OCI-LY7 (cell line): ENCODE measurements at regions not wholly inside any gene's neighbourhood (a gene's known extent, or its start where the extent isn't known, plus 50 kb on each side); places are given as distances from the start of the nearest gene placed in this dataset.

Experiments
- BruUV-seq: library from RNA; stranded (reverse); fragments of 400-500 nt; replicated peaks from 2 replicates; lab custom pipeline; 2021; lab: Mats Ljungman, UMichigan
- CTCF ChIA-PET: fragments of 300-600 bp; sonication (Branson Sonifier 250); formaldehyde crosslinking; loops from one replicate; lab custom pipeline; 2022; ENCODE audit warnings: antibody characterized with exemption; ENCODE audit not compliant: unreplicated experiment; lab: Charles Lee
- POLR2A ChIA-PET: fragments of 300-600 bp; sonication (Branson Sonifier 250); formaldehyde crosslinking; loops from one replicate; lab custom pipeline; 2022; ENCODE audit warnings: antibody characterized with exemption; lab: Charles Lee
- DNase-seq: peaks from one replicate; pipeline ENCODE4 v3.0.0-alpha.2; 2015; ENCODE audit warnings: low spot score
- H2AFZ ChIP-seq: fragments of 200-600 bp; sonication (generic), shearing (Covaris generic); 2 replicates; pipeline ENCODE4 v1.6.1; 2014; ENCODE audit warnings: mild to moderate bottlenecking, antibody characterized with exemption, low read length, moderate library complexity
- H3K27ac ChIP-seq: fragments of 200-600 bp; sonication (generic); 2 replicates; pipeline ENCODE4 v1.5.1; 2014; ENCODE audit warnings: mixed run types, low read depth, mild to moderate bottlenecking, moderate library complexity, low read length, inconsistent platforms; ENCODE audit not compliant: poor library complexity, severe bottlenecking
- H3K36me3 ChIP-seq: fragments of 200-600 bp; sonication (generic); 2 replicates; pipeline ENCODE4 v1.6.1; 2014; ENCODE audit warnings: mild to moderate bottlenecking, antibody characterized with exemption, low read length, moderate library complexity, mixed read lengths; ENCODE audit not compliant: insufficient read depth
- H3K4me1 ChIP-seq: fragments of 200-600 bp; sonication (generic); 2 replicates; pipeline ENCODE4 v1.5.1; 2014; ENCODE audit warnings: mild to moderate bottlenecking, low read length; ENCODE audit not compliant: insufficient read depth, poor library complexity, severe bottlenecking
- H3K4me2 ChIP-seq: fragments of 200-600 bp; sonication (generic); 2 replicates; pipeline ENCODE4 v1.6.1; 2014; ENCODE audit warnings: mild to moderate bottlenecking, low read length
- H3K4me3 ChIP-seq: fragments of 200-600 bp; sonication (generic); 2 replicates; pipeline ENCODE4 v1.5.1; 2014; ENCODE audit warnings: mild to moderate bottlenecking, low read depth, low read length; ENCODE audit not compliant: poor library complexity, severe bottlenecking
- H3K79me2 ChIP-seq: fragments of 200-600 bp; sonication (generic); 2 replicates; pipeline ENCODE4 v1.6.1; 2016; ENCODE audit warnings: low read depth, mild to moderate bottlenecking, low read length, moderate library complexity, mixed read lengths; ENCODE audit not compliant: insufficient read depth
- H3K9me2 ChIP-seq: fragments of 200-600 bp; sonication (generic); 2 replicates; pipeline ENCODE4 v1.6.1; 2016; ENCODE audit warnings: mild to moderate bottlenecking, low read length, mixed read lengths; ENCODE audit not compliant: insufficient read depth
- H3K9me3 ChIP-seq: fragments of 200-600 bp; sonication (generic); 2 replicates; pipeline ENCODE4 v1.6.1; 2014; ENCODE audit warnings: mild to moderate bottlenecking, mixed run types, low read length, mixed read lengths
- H4K20me1 ChIP-seq: fragments of 200-600 bp; sonication (generic); 2 replicates; pipeline ENCODE4 v1.6.1; 2014; ENCODE audit warnings: mild to moderate bottlenecking, antibody characterized with exemption, low read length, moderate library complexity, mixed read lengths; ENCODE audit not compliant: insufficient read depth
- CTCF ChIP-seq: fragments of 200-600 bp; sonication (generic); conservative IDR thresholded peaks from 2 replicates; pipeline ENCODE4 v1.5.1; 2014; ENCODE audit warnings: mild to moderate bottlenecking, antibody characterized with exemption, low read length, moderate library complexity, mixed read lengths
- EZH2phosphoT487 ChIP-seq: fragments of 200-600 bp; sonication (generic); IDR thresholded peaks from 2 replicates; pipeline ENCODE4 v1.6.1; 2018; ENCODE audit warnings: low read depth, borderline replicate concordance, mild to moderate bottlenecking, mixed run types, antibody characterized with exemption, low read length, moderate library complexity, mixed read lengths
- intact Hi-C: fragments of 100-400 bp; cut with micrococcal nuclease; formaldehyde crosslinking; loops from one replicate; pipeline ENCODE4 v1.10.0; 2022; ENCODE audit not compliant: unreplicated experiment

- Histone ChIP-seq H3K9me3 (no peaks in the 10 kb centered on the region), H2AFZ (no peak overlapping the region), H3K4me3 (no peak overlapping the region), H3K79me2 (no peaks in the 10 kb centered on the region), H3K27ac (no peak overlapping the region), H3K36me3 (no peaks in the 10 kb centered on the region), H4K20me1 (no peaks in the 10 kb centered on the region), H3K9me2 (no peaks in the 10 kb centered on the region), H3K4me2 (no peak overlapping the region), H3K4me1 (no peaks in the 10 kb centered on the region)
- ChIA-PET POLR2A (interaction anchor here (1.5 kb wide), 1 partner anchor 9 kb away, joined by 3 read pairs; no protein-coding TSS in a partner anchor), CTCF (no interaction called here)
- intact Hi-C loops: no loop called here
- DNase-seq: no peak
- TF ChIP-seq CTCF (no peak), EZH2phosphoT487 (no peak)
- BruUV-seq: no TSS peak
Measured at GRCh38 chr2:228334180-228334579, 152.7 kb upstream of the SPHKAP start.

GRCh38 chr2:228329282-228329681, 147.8 kb upstream of the SPHKAP start:
- intact Hi-C loops: no loop called here
- ChIA-PET CTCF (no interaction called here), POLR2A (no interaction called here)
- Histone ChIP-seq H3K27ac (no peak overlapping the region), H3K9me2 (no peaks in the 10 kb centered on the region), H4K20me1 (no peaks in the 10 kb centered on the region), H3K4me2 (no peak overlapping the region), H3K36me3 (no peaks in the 10 kb centered on the region), H2AFZ (no peak overlapping the region), H3K4me1 (no peaks in the 10 kb centered on the region), H3K4me3 (no peak overlapping the region), H3K9me3 (no peaks in the 10 kb centered on the region), H3K79me2 (no peaks in the 10 kb centered on the region)
- no peak for TF ChIP-seq EZH2phosphoT487
- TF ChIP-seq CTCF: no peak
- DNase-seq: no peak
- no TSS peak for BruUV-seq

GRCh38 chr2:228321015-228321414, 139.5 kb upstream of the SPHKAP start:
- BruUV-seq: no TSS peak
- H4K20me1 ChIP-seq: no peaks in the 10 kb centered on the region
- no peaks in the 10 kb centered on the region for H3K4me1 ChIP-seq
- no peaks in the 10 kb centered on the region for H3K9me2 ChIP-seq
- no peaks in the 10 kb centered on the region for H3K79me2 ChIP-seq
- H3K9me3 ChIP-seq: no peaks in the 10 kb centered on the region
- H3K4me3 ChIP-seq: no peak overlapping the region
- POLR2A ChIA-PET: no interaction called here
- no peak for DNase-seq
- no peak overlapping the region for H3K4me2 ChIP-seq
- no peaks in the 10 kb centered on the region for H3K36me3 ChIP-seq
- H2AFZ ChIP-seq: no peak overlapping the region
- intact Hi-C loops: no loop called here
- CTCF ChIA-PET: no interaction called here
- H3K27ac ChIP-seq: no peak overlapping the region
- no peak for TF ChIP-seq CTCF
- no peak for TF ChIP-seq EZH2phosphoT487
